NCI-H1694 treated with DMSO at 0.1 percent for 48 hours (cell line): ENCODE measurements at regions not wholly inside any gene's neighbourhood (a gene's known extent, or its start where the extent isn't known, plus 50 kb on each side); places are given as distances from the start of the nearest gene placed in this dataset.

Experiments used
- DNase-seq: peaks from one replicate; lab custom pipeline; 2025; lab: John Stamatoyannopoulos, UW

- DNase-seq, result no peak
These were observed 55.1 kb upstream of the SLC1A1 start for GRCh38 chr9:4435197-4435596.

- no peak for DNase-seq
These were observed 56.9 kb upstream of the SLC1A1 start for GRCh38 chr9:4433379-4433778.

DNA sequence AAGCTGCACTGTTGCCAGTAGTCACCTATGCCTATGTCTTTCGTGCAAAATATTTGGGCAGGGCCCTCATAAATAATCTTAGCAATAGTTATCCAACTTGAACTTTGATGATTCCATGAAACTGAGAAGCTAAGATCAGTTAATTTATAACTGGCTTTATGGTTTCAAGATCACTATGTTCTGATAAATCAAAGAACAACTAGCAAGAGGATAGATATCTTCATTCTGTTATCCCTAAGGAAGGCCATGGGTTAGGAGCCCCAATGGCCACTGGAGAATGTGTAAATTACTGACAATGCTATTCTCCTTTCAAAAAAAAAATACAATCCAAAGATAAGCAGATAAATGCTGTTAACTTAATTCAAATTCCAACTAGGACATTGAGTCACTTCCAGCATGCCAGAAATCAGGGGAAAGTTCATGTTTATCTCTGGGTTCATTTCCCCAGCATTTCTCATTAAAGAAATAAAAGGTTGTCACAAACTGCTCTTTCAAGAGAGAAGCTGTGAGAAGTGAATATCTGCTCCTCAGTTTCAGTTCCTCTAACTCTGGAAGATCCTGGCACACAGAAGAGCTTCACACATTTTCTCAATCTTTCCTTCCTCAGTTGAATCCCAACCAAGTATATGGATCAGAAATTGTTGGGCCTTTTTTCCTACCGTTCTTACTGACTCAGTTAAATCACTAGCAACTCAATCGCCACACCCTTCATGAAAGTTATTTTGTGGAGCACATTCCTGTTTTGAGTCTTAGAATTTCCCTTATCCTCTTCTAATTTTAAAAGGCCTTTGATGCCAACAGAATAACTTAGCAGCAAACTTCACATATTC, 59.6 kb upstream of the SLC1A1 start:
- DNase-seq, result no peak

DNA sequence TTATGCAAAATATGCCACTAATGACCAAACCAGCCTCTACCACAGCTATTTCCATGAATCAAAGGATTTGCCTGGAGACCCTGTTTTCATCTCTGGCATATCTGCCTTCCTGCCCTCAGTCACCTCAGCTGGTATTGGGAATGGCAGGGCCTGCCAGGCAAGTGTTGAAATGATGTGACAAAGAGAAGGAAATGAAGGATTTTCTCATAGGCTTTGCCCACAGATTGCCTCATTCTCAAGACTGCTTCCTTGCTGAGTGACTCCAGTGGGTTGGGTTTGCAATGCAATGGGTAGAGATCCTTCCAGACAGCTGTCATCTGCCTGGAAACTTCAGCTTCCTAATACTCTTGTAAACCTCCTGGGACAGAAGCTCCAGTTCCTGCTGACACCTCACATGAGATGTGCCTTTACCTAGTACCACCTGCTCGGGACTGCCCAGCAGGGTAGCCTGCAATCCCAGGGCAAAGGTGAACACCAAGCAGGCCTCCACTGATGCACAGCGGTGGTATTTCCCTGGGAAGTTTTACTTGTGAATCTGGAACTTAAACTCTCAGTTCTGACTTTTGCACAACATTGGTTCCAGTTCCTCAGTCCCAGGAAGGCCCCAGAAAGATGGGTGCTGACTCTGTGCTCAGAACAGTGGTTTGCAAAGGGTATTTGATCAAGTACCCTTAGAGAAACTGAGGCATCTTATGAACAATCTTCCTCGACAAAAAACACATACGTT, 64.8 kb upstream of the SLC1A1 start:
- no peak for DNase-seq

DNA sequence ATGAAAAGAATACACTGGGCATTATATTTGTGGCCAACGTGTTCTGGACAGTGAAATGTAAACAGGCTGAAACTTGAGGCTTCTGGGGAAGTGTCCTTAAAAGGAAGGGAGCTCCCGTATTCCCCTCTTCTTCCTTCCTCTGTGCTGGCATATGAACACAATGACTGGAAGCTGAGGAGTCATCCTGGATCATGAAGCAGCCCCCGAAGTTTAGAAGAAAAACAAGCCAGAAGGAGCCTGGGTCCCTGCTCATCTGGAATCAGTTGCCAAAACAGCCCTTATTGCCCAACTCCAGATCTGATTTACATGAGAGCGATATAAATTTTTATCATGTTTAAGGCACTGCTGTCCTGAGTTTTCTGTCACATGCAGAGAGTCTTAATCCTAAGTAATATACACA, 65.4 kb upstream of the SLC1A1 start:
- no peak for DNase-seq

- no peak for DNase-seq
These were observed 66.2 kb upstream of the SLC1A1 start for GRCh38 chr9:4424038-4424437.

DNA sequence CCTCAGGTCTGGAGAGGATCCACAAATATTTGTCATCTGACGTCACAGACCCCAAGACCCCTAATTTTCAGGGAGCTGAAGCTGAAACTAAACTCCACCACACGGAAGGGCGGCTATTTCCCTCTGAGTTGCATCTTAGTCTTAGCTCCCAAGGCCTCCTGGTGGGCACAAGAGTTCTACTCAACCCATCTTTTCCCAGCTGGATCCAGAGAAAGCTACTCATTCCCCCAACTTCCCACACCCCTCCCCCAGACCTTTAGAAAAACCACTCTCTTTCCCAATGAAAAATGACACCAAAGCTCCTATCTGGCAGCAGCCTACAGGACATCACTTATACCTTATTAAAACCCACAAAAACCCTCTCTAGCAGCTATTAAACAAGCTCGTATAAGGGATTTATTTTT, 67.1 kb upstream of the SLC1A1 start:
- no peak for DNase-seq

DNA sequence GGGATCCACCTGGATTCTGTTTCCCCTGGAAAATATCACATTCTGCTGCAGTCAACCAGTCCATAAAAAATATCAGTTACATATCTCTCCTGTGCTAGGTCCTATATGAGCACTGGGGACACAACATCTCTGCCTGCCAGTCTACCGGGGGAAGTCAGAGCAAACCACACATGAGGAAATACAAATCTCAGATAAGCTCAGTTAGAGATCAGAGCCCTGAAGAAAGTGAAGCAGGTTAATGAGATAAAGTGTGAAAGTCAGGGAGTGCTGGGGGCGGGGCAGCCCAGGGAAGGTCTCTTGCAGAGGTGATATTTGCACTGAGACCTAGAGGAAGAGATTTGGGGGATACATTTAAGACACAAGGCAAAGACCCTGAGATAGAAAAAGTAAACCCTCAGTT, 67.8 kb upstream of the SLC1A1 start:
- no peak for DNase-seq

- DNase-seq, result no peak
These were observed 68.4 kb upstream of the SLC1A1 start for GRCh38 chr9:4421847-4422246.

DNA sequence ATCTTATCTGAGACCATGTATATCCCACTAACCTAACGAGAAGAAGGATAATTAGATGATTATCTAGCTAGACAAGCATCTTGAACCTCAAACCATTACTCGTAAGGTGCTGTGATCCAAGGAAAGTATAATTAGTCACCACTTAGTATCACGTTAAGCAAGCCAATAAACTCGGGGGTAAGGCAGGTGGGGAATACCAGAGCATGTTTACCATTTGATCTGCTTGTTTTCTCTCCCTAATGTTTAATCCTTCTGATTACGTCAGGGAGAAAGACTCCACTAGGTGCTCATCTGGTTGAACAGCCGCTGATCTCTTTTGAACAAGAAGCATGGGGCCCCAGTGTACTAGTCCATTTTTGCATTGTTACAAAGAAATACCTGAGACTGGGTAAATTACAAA, 69.9 kb upstream of the SLC1A1 start:
- DNase-seq, result no peak

DNA sequence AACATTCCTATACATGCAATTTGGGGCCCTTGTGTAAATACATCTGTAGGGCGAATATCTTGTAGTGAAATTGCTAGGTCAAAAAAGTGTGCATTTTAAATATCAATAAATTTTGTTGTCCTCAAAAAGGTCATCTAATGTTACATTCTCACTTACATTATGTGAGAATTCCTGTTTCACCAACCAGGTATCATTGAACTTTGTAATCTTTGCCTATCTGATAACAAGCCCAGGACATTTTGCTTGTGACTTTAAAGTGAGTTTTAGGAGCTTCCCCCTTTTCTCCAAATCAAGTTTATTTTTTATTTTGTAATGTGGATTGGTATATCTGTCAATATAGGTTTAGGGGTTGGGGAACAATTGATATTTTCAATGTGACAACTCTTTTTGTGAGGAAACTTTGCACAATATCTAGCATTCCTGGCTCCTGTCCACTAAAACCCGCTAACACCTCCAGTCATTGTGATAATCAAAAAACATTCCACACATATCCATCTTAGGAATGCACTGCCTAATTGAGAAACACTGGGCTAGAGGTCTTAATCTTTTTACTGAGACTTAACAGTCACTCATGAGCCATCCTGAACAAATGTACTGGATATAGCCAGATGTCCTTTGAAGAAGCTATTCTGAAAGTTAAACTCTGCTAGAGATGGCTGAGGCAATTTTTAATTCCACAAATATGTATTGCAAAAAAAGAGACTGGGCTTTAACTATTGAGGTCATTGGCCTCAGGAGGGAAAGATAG, 72.5 kb upstream of the SLC1A1 start:
- DNase-seq, result no peak

- DNase-seq, result no peak
These were observed 73.8 kb upstream of the SLC1A1 start for GRCh38 chr9:4416467-4416866.

GRCh38 chr9:4415281-4415680, 75.0 kb upstream of the SLC1A1 start:
- DNase-seq, result peak; percentile 12

GRCh38 chr9:4413856-4414255, 76.4 kb upstream of the SLC1A1 start:
- no peak for DNase-seq

DNA sequence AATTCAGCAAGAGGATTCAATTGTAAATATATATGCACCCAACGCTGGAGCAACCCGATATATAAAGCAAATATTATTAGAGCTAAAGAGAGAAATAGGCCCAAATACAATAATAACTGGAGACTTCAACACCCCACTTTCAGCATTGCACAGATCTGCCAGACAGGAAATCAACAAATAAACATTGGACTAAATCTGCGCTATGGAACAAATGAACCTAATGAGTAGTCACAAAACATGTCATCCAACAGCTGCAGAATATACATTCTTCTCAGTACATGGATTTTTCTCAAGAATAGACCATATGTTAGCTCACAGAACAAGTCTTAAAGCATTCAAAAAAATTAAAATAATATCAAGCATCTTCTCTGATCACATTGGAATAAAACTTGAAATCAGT, 86.1 kb upstream of the SLC1A1 start:
- no peak for DNase-seq

- DNase-seq, result no peak
These were observed 87.8 kb upstream of the SLC1A1 start for GRCh38 chr9:4402501-4402900.

DNA sequence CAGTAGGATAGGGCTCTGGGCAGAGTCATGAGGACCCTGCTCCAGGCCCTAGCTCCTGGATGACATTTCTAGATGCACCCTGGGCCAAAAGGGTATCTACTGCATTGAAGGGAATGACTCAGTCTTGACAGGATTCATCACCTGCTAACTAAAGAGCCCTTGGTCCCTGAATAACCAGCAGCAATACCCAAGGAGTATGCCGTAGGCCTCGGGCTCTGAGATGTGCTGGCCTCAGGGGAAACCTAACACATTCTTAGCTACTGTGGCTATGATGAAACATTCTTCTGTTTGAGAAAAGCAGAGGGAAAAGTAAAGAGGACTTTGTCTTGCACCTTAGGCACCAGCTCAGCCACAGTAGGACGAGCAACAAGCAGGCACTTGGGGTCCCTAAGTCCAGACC, 89.5 kb upstream of the SLC1A1 start:
- DNase-seq, result no peak

DNA sequence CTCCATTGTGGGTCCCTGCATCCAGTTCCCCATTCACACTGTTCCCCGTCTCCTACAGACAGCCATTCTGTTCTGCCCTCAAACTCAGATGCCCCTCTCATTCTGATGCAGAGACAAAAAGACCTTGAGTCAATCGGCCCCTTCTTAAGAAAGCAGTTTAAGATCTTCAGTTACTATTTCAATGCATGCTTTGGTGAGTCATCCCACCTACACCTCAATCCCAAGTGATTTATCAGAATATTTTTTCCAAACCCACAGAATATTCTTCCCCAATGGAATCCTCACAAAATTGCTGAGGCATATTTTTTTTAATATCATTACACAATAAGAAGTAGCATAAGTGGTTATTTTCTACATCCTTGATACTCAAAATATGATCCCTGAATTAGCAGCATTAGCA, 92.4 kb upstream of the SLC1A1 start:
- DNase-seq, result no peak

DNA sequence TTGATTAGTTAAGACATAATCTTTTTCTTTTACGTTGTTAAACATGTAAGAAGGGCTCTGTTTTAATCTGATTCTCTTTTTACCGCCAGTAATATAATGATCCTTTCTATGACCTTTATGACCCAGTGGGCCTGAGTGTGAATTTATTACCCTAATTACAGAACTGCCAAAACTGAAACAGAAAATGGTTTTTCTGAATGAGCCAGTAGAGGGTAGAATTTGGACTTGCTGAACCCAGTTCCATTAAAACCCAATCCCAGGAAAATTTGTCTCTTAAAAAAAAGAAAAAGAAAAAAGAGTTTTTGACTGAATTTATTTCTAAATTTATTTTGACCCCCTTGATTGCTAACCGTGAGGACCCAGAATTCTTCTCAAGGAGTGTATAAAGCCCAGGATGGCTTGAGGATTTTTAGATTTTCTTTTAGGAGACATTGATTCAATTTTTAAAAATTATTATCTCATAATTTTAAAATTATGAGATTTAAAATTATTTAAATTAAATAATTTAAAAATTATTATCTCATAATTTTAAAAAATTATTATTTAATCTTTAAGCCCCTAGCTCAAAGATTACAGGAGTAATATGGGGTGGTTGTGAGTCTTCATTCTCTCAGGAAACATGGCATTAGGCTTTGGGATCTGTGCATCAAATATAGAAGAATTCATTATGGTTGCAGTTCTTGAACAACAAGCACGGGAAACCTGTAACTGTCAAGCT, 94.1 kb upstream of the GLIS3 start:
- no peak for DNase-seq

DNA sequence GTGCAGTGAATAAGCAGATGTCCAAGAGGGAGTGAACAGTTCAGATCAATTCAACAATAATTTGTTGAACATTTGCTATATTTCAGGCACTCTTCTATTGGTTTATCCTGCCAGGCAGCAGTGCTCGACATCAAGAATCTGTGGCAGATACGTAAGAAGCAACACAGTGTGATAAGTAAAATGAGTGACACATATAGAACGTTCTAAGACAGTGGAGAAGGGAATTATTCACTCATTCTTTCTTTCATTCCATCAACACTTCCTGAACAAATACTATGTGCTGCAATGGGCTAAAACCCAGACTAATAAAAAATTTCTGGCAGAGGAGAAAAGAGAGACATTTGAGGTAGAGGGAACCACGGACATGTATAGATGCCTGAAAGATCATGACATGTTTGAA, 89.9 kb upstream of the GLIS3 start:
- no peak for DNase-seq

GRCh38 chr9:4389003-4389402, 89.1 kb upstream of the GLIS3 start:
- DNase-seq, result no peak

- no peak for DNase-seq
These were observed 87.0 kb upstream of the GLIS3 start for GRCh38 chr9:4386819-4387218.
